Ovary (tissue), 7 donors: ENCODE measurements at regions not wholly inside any gene's neighbourhood (a gene's known extent, or its start where the extent isn't known, plus 50 kb on each side); places are given as distances from the start of the nearest gene placed in this dataset.

Source experiments
- DNase-seq, 5 donors: peaks; one replicate each; pipeline ENCODE4 v3.0.0-alpha.2; 2019 to 2020
- H3K27ac ChIP-seq, 2 donors: fragments of 200-600 bp; one replicate each; pipeline versions ENCODE4 v1.5.1 to v1.8.0; 2019 to 2022
- H3K27me3 ChIP-seq: fragments of 200-600 bp; one replicate; pipeline ENCODE4 v1.8.0; 2022
- H3K36me3 ChIP-seq: fragments of 200-600 bp; sonication (generic); one replicate; pipeline ENCODE4 v1.5.1; 2019
- H3K4me1 ChIP-seq: one replicate; pipeline ENCODE4 v1.8.1; 2013; ENCODE audit warnings: mild to moderate bottlenecking, moderate library complexity; ENCODE audit not compliant: insufficient read depth
- H3K4me3 ChIP-seq: fragments of 200-600 bp; sonication (generic); one replicate; pipeline ENCODE4 v1.5.1; 2017
- H3K9me3 ChIP-seq, 2 donors: fragments of 200-600 bp in 1 of 2; sonication (generic) in 1 of 2; one replicate each; pipeline versions ENCODE4 v1.5.1 to v1.8.1; 2013 to 2019; ENCODE audit warnings: mild to moderate bottlenecking in 1 of 2, moderate library complexity in 1 of 2
- CTCF ChIP-seq, 3 donors: fragments of 450-650 bp in 2 of 3; fragments of 200-600 bp in 1 of 3; IDR thresholded peaks; one replicate each; pipeline versions ENCODE4 v1.5.1 to v1.8.0; 2016 to 2022; ENCODE audit warnings: antibody characterized with exemption in 3 of 3, mild to moderate bottlenecking in 1 of 3
- EP300 ChIP-seq: sonication (generic); formaldehyde crosslinking; IDR thresholded peaks from one replicate; pipeline ENCODE4 v1.6.1; 2017; ENCODE audit warnings: antibody characterized with exemption
- POLR2A ChIP-seq: fragments of 450-650 bp; IDR thresholded peaks from one replicate; pipeline ENCODE4 v1.6.1; 2017; ENCODE audit warnings: antibody characterized with exemption, mild to moderate bottlenecking, moderate library complexity
- WGBS, 3 donors: extraction: QIAGEN DNeasy Blood & Tissue Kit in 1 of 3; methylation state at CpG; one replicate each; pipeline versions ENCODE4 v1.1.5 to v1.1.7; 2013 to 2017; 5-methylcytosine and 5-hydroxymethylcytosine counted together
- intact Hi-C, 4 donors: fragments of 100-400 bp; cut with DNase I; formaldehyde crosslinking; loops; one replicate each; pipeline versions ENCODE4 v1.11.0 to v1.15.1; 2022 to 2023
- donor health status: DM: no; HTN: no; CAD: no; lungs with moderate emphysema.
- donor health status: DM: no; HTN: no; CAD: no.
- donor health status: Bipolar disorder and iron deficiency.
- donor health status: DM: no; HTN: no; CAD: no.
- donor health status: DM: yes; HTN: yes; CAD: no.

GRCh38 chr13:67623630-67624029 is 393.5 kb upstream of the PCDH9 start:
- no peak for DNase-seq
- H3K9me3 ChIP-seq: no peaks in the 10 kb centered on the region
- H3K27ac ChIP-seq: no peak overlapping the region
- intact Hi-C loops: loop anchor here in 1 of 4 donors (10.0 kb wide), 1 partner anchor 351 kb away; no protein-coding TSS in a partner anchor
- H3K36me3 ChIP-seq: no peaks in the 10 kb centered on the region
- 89 to 94% (median 91%) methylated on average over 2 of the region's 2 CpGs for WGBS, 3 donors
- no peaks in the 10 kb centered on the region for H3K27me3 ChIP-seq
- TF ChIP-seq POLR2A: no peak
- TF ChIP-seq EP300: no peak
- no peak for TF ChIP-seq CTCF (IDR thresholded peaks at IDR 0.05)
- no peaks in the 10 kb centered on the region for H3K4me1 ChIP-seq
- no peak overlapping the region for H3K4me3 ChIP-seq

- Histone ChIP-seq H3K27me3 (no peaks in the 10 kb centered on the region), H3K4me3 (no peak overlapping the region), H3K9me3 (no peaks in the 10 kb centered on the region), H3K36me3 (no peaks in the 10 kb centered on the region), H3K27ac (no peak overlapping the region), H3K4me1 (no peaks in the 10 kb centered on the region)
- no peak for DNase-seq
- intact Hi-C loops: loop anchor here in 1 of 4 donors (10.0 kb wide), 1 partner anchor 354 kb away; no protein-coding TSS in a partner anchor
- WGBS, 3 donors: 64 to 79% (median 76%) methylated on average over 3 of the region's 3 CpGs
- no peak for TF ChIP-seq EP300
- TF ChIP-seq CTCF (IDR thresholded peaks at IDR 0.05): no peak
- TF ChIP-seq POLR2A: no peak
These were observed 390.5 kb upstream of the PCDH9 start for GRCh38 chr13:67620665-67621064.

GRCh38 chr13:67619995-67620380 is 389.9 kb upstream of the PCDH9 start:
- H3K9me3 ChIP-seq: no peaks in the 10 kb centered on the region
- intact Hi-C loops: loop anchor here in 1 of 4 donors (10.0 kb wide), 1 partner anchor 355 kb away; no protein-coding TSS in a partner anchor
- no peak overlapping the region for H3K27ac ChIP-seq
- H3K4me1 ChIP-seq: no peaks in the 10 kb centered on the region
- H3K4me3 ChIP-seq: no peak overlapping the region
- H3K36me3 ChIP-seq: no peaks in the 10 kb centered on the region
- 67 to 77% (median 71%) methylated on average over 2 of the region's 2 CpGs for WGBS, 3 donors
- no peak for DNase-seq
- TF ChIP-seq EP300 (no peak), POLR2A (no peak), CTCF (IDR thresholded peaks at IDR 0.05) (no peak)
- H3K27me3 ChIP-seq: no peaks in the 10 kb centered on the region

- H3K4me1 ChIP-seq: no peaks in the 10 kb centered on the region
These were observed 389.3 kb upstream of the PCDH9 start for GRCh38 chr13:67619351-67619994.

More at GRCh38 chr13:67619351-67619994, 389.3 kb upstream of the PCDH9 start:
- no peaks in the 10 kb centered on the region for H3K27me3 ChIP-seq
- DNase-seq: no peak
- intact Hi-C loops: no loop called here
- H3K4me3 ChIP-seq: no peak overlapping the region
- no peak for TF ChIP-seq EP300
- TF ChIP-seq CTCF (IDR thresholded peaks at IDR 0.05): no peak
- TF ChIP-seq POLR2A: no peak
- H3K36me3 ChIP-seq: no peaks in the 10 kb centered on the region
- no peaks in the 10 kb centered on the region for H3K9me3 ChIP-seq
- no peak overlapping the region for H3K27ac ChIP-seq
